Glutamatergic neuron (in vitro differentiated cells): ENCODE measurements at regions not wholly inside any gene's neighbourhood (a gene's known extent, or its start where the extent isn't known, plus 50 kb on each side); places are given as distances from the start of the nearest gene placed in this dataset.
"Not testable (repeated sequence)": the region's sequence is repeated elsewhere in the genome, so short reads cannot be mapped to it uniquely, and the experiment has no call there.

Source experiments
- DNase-seq: peaks from one replicate; pipeline ENCODE4 v3.0.0; 2022
- H3K27ac Mint-ChIP-seq: one replicate; pipeline ENCODE4 v1.8.0; 2020; ENCODE audit warnings: mild to moderate bottlenecking, mixed read lengths, inconsistent platforms; ENCODE audit not compliant: unreplicated experiment
- H3K27me3 Mint-ChIP-seq: one replicate; pipeline ENCODE4 v1.8.0; 2020; ENCODE audit warnings: mild to moderate bottlenecking, moderate library complexity, mixed read lengths, inconsistent platforms; ENCODE audit not compliant: unreplicated experiment
- H3K36me3 Mint-ChIP-seq: one replicate; pipeline ENCODE4 v1.8.0; 2020; ENCODE audit warnings: mild to moderate bottlenecking, mixed read lengths, inconsistent platforms; ENCODE audit not compliant: unreplicated experiment
- H3K4me1 Mint-ChIP-seq: one replicate; pipeline ENCODE4 v1.8.0; 2020; ENCODE audit warnings: mild to moderate bottlenecking, low read depth, mixed read lengths, inconsistent platforms; ENCODE audit not compliant: unreplicated experiment
- H3K4me3 Mint-ChIP-seq: one replicate; pipeline ENCODE4 v1.8.0; 2020; ENCODE audit warnings: mild to moderate bottlenecking, mixed read lengths, inconsistent platforms; ENCODE audit not compliant: unreplicated experiment
- H3K9me3 Mint-ChIP-seq: one replicate; pipeline ENCODE4 v1.8.0; 2020; ENCODE audit warnings: mild to moderate bottlenecking, moderate library complexity, mixed read lengths, inconsistent platforms; ENCODE audit not compliant: unreplicated experiment
- TF ChIP-seq, protein P1 (sequence below): fragments of 200-600 bp; sonication (generic); IDR thresholded peaks from one replicate; pipeline ENCODE4 v1.5.0; 2021; ENCODE audit not compliant: partially characterized antibody, unreplicated experiment

DNA sequence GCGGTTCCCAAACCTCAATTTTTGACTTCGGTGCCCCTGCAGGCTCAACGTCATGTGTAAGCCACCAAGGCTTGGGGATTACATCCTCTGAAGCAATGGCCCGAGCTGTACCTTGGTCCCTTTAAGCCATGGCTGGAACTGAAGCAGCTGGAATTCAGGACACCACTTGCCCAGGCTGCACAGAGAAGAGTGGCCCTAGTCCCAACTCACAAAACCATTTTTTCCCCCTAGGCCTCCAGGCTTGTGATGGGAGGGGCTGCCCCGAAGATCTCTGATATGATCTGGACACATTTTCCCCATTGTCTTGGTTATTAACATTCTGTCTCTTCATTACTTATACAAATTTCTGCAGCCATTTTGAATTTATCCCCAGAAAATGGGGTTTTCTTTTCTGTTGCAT, 233.3 kb upstream of the ADGRL4 start:
- TF ChIP-seq, protein P1, sequence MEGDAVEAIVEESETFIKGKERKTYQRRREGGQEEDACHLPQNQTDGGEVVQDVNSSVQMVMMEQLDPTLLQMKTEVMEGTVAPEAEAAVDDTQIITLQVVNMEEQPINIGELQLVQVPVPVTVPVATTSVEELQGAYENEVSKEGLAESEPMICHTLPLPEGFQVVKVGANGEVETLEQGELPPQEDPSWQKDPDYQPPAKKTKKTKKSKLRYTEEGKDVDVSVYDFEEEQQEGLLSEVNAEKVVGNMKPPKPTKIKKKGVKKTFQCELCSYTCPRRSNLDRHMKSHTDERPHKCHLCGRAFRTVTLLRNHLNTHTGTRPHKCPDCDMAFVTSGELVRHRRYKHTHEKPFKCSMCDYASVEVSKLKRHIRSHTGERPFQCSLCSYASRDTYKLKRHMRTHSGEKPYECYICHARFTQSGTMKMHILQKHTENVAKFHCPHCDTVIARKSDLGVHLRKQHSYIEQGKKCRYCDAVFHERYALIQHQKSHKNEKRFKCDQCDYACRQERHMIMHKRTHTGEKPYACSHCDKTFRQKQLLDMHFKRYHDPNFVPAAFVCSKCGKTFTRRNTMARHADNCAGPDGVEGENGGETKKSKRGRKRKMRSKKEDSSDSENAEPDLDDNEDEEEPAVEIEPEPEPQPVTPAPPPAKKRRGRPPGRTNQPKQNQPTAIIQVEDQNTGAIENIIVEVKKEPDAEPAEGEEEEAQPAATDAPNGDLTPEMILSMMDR: no peak
- peaks cover 6% of the 10 kb centered on the region for H3K36me3 Mint-ChIP-seq
- peaks cover 4% of the 10 kb centered on the region for H3K4me1 Mint-ChIP-seq
- H3K27ac Mint-ChIP-seq: no peak overlapping the region
- peaks cover 2% of the 10 kb centered on the region for H3K27me3 Mint-ChIP-seq
- no peak overlapping the region for H3K4me3 Mint-ChIP-seq
- no peak for DNase-seq
- H3K9me3 Mint-ChIP-seq: peaks cover 4% of the 10 kb centered on the region

DNA sequence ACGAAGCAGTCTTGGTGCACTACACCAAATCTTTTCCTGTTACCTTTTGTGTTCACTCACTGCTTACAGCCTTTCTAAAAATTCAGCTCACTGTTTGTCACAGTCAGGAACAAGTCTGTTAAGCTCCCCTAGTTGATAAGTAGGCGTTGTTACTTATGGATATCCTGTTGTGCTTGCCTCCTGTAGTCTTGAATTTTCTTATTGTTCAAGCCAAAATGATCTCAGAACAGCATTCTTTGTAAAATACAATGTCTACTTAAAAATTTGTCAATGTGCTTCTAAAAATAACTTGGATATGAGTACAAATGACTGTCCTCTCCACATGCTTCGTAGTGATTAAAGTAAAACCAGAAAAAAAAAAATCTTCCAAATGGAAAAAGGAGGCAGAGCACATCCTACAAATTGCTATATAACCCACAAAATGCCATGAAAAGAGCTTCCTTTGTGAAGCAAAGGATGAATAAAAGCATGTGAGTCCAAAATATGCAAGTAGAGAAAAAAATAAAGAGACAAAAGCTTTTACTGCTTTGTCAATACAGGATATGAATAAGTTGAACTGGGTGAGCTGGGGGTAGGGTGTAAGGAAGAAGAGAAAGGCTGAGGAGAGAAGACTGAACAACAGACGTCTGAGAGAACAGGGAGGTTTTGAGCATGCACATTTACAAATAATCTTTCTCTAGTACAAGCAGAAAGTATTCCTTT, 228.9 kb upstream of the ADGRL4 start:
- Mint-ChIP-seq H3K9me3 (peaks cover 4% of the 10 kb centered on the region), H3K27ac (no peak overlapping the region), H3K36me3 (peaks cover 6% of the 10 kb centered on the region), H3K4me1 (peaks cover 4% of the 10 kb centered on the region), H3K27me3 (peaks cover 2% of the 10 kb centered on the region), H3K4me3 (no peak overlapping the region)
- no peak for DNase-seq
- TF ChIP-seq, protein P1: no peak

DNA sequence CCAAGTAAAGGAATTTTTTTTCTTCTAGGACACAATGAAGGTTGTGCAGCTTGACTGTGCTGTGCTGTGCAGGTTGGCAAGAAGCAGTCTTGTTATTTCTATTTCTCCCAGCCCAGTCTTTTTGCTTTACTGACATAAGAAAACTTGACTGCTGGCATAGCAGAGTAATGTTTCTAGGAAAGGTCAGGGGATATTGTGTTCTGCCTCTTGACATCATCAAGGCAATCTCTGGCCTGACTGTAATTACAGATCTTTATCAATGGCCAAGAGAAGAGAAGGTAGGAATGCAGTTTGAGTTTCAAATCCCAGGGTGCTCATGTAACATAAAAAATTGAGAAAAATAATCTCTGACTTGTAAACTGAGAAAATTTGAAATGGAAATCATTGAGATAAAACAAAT, 226.3 kb upstream of the ADGRL4 start:
- DNase-seq: no peak
- Mint-ChIP-seq H3K27ac (no peak overlapping the region), H3K27me3 (no peaks in the 10 kb centered on the region), H3K9me3 (no peaks in the 10 kb centered on the region), H3K4me3 (no peak overlapping the region), H3K4me1 (peaks cover 4% of the 10 kb centered on the region), H3K36me3 (no peaks in the 10 kb centered on the region)
- TF ChIP-seq, protein P1: no peak

DNA sequence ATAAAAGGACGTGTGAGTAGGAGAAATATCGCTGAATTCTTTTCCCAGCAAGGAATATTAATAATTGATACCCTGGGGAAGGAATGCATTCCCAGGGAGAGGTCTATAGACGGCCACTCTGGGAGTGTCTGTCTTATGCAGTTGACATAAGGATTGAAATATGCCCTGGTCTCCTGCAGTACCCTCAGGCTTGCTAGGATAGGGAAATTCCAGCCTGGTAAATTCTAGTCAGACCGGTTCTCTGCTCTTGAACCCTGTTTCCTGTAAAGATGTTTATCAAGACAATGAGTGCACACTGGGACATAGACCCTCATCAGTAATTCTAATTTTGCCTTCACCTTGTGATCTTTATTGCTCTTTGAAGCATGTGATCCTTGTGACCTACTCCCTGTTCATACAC, 224.2 kb upstream of the ADGRL4 start:
- H3K4me1 Mint-ChIP-seq: not testable (repeated sequence)

DNA sequence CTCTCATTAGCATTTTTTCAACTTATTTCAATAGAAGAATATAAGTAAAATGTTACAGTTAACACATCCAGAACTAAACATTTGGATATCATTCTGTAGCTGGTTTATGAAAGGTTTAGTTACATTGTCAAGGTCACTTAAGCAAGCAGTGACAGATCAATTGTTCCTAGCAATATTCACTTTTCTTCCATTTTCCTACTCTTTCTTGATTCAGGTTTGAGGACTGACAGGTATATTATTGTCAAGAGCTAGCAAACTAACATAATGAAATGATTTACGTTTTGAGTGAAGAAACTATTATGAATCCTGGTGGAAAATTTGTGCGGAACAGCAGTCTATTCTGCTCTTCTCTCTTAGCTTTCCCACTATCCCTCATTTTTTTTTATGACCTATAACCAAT, 220.4 kb upstream of the ADGRL4 start:
- H3K27ac Mint-ChIP-seq: no peak overlapping the region
- H3K9me3 Mint-ChIP-seq: no peaks in the 10 kb centered on the region
- TF ChIP-seq, protein P1: no peak
- H3K4me3 Mint-ChIP-seq: no peak overlapping the region
- H3K36me3 Mint-ChIP-seq: no peaks in the 10 kb centered on the region
- DNase-seq: no peak
- no peaks in the 10 kb centered on the region for H3K27me3 Mint-ChIP-seq
- H3K4me1 Mint-ChIP-seq: no peaks in the 10 kb centered on the region

More for the DNA sequence above, 224.2 kb upstream of the ADGRL4 start:
- not testable (repeated sequence) for H3K36me3 Mint-ChIP-seq, H3K27ac Mint-ChIP-seq, H3K9me3 Mint-ChIP-seq, DNase-seq, H3K4me3 Mint-ChIP-seq, H3K27me3 Mint-ChIP-seq
